ENCODE measurements at regions not wholly inside any gene's neighbourhood (a gene's known extent, or its start where the extent isn't known, plus 50 kb on each side); places are given as distances from the start of the nearest gene placed in this dataset.

- TF ChIP-seq CTCF (IDR thresholded peaks at IDR 0.05; ENCODE audit: insufficient read depth, low read depth, low read length) (no peak), EZH2 (IDR thresholded peaks at IDR 0.05; ENCODE audit: insufficient read depth, low read length) (no peak)
These were observed 683.5 kb downstream of the ANKRD7 start for GRCh38 chr7:118907911-118908527.

Data from astrocyte (in vitro differentiated cells and primary cell).